Stimulated activated CD4-positive, alpha-beta T cell treated with anti-CD3 and anti-CD28 coated beads, Interleukin-12 subunit alpha, Interleukin-12 subunit beta, amount 100 ng/mL, for 24 hours (primary cell): ENCODE measurements at regions not wholly inside any gene's neighbourhood (a gene's known extent, or its start where the extent isn't known, plus 50 kb on each side); places are given as distances from the start of the nearest gene placed in this dataset.

ENCODE experiments used
- DNase-seq, 2 experiments: peaks; one replicate each; pipeline ENCODE4 v3.0.0-alpha.2; 2020; ENCODE audit warnings: low read depth in 2 of 2

DNA sequence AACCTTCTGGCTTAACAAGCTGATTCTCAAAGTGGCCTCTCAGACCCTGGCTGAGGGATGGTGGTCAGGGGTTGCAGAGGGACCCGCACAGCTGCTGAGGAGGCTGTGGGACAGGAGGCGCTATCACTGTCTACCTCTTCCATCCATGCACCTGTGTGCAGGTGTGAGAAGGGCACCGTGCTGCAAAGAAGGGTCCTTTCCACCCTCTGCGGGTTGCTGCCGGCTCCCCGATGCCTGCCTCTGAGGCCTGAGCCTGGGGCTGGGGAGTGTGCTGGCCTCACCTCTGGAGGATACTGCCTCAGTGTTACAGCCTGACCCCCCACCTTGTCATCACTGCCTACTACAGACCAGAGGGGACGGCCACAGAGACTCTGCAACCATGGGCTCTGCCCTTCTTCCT is 66.1 kb upstream of the B3GAT1 start:
- DNase-seq: no peak

DNA sequence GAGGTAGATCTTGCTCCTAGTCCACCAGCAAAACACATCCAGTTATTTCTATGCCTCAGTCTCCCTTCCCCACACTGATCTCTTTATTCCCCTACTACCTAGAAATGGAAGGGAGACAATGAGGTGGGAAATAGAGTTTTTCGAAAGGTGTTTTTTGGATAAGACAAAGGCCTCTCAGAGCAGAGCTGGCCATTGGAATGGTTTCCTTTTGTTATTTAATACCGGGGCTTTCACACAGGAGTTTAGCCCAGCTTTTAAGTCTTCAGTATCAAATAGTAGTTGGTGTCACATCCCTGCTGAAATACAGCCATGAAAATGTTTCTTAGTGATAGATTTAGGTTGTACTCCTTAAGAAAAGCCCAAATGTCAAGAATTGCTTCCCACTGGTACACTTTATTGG is 65.4 kb upstream of the B3GAT1 start:
- DNase-seq: no peak

DNA sequence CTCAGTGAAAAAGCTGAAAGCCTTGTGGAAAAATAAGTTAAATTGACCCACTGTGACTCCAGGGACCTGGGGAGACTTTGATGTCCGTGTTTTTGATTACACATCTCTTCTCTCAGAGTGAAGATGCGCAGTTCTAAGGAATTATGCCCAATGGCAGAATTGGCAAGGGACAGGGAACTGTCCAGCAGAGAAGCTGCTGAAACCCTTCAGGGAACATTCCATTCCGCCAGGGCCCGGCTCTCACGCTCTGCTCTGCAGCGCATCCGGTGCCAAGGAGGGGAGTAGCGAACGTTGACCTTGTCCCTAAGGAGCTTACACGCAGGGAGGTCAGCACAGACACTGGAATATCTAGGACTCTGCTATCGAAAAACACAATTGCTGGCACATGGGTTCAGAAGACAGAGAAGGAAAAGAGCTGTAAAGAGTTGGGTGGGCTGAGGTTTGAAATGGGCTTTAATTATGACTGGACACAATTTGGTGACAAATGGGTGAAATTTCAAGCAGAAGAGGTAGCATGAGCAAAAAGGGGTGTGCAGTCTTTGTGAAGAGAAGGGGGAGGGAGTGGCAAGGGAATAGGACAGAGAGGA is 64.5 kb upstream of the B3GAT1 start:
- no peak for DNase-seq

DNA sequence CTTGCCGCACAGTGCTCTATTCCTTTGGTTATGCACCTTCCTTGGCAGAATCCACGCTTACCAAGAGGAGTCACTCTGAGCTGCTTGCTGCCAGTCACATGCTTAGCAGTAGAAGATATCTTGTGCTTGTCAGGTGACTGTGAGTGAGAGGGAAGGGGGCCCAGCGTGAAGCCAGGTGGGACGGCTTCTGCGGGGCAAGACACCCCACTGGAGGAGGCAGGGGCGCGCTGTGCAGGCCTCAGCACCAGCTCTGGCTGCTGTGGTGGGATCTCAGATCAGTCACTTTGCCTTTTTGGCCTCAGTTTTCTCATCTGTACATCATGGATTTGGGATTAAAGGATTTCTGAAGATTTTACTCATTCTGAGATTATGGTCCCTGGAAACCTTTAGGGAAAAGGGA is 63.9 kb upstream of the B3GAT1 start:
- DNase-seq: no peak

DNA sequence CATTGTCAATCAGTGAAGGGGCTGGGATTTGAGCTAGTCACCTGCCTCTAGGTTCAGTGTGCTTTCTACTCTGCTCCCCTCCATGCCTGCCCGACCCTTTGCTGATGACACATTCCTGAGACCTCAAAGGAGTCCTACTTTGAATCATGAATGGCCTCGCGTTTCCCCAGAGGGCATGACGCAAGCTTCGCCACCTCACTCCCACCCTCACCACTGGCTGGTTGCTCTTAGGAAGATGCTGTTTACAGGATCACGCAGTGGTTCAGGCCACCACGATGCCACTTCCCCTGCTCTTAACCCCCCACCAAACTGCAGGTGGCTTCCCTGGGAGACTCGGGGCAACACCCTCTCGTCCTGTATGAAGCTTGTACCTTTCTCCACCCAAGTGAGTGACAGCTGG is 62.9 kb upstream of the B3GAT1 start:
- no peak for DNase-seq

DNA sequence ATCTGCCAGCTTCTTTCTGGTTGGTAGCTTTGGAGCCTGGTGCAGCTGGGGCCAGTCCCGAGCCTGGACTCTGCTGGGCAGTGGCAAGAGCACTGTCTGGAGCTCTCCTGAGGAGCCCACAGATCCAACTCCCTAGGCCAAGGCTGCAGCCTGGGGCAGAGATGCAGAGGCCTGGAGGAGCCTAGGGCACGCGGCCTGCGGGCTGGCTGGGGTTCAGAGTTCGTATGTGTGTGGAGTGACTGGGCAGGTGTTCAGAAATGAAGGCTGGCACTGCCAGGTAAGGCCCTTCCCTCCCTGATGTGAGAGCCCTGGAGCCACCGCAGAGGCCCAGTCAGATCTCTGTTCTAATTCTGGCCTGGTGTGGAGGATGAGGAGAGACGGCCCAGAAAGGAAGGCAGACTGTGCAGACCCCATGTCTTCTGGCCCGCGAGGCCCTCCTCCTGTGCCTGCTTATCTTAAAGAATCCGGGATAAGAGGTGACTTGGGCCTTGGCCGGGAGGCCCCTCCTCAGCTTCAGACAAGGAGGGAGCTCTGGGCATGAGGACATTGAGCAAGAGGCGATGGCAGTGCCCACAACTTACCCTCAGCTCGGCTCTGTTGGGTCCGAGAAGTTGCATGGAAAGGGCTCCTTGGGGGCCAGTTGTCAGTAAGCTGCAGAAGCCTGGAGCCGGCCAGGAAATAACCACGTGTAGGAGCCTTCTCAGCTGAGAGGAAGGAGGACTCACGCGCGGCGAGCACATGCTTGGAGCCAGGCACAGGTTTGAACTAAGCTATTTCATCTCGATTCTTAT is 62.2 kb upstream of the B3GAT1 start:
- no peak for DNase-seq

DNA sequence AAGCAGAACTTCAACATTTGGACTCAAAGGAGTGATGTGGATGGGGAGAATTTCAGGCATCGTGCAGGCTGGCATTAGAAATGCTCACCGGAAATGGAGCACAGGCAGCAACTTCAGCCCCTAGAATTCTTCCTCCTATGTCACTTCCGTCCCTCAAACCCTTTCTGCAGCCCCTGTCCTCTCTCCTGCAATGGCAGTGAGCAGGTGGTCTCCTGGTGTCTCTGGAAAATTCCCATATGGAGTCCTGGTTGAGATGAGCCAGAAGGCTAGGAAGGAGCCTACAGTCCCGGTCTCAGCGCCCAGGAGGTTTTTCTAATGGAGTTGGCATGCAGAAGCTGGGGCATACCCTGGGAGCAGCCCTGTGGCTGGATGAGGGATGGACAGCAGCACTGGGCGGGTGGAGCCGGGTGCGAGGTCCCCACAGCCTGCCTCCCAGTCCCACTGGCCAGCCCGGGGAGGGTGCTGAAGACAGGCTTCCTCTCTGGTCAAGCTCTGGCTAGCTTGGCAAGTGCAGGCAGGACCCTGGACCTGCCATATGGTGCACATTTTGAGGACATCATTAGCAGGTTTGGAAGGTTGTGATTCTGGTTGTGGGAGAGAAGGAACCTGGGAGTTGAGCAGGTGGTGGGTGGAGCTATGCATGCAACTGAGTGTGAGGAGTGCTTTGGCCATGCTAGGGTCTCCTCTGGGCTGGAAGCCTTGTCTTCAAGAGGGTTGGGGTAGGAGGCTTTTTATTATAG is 59.8 kb upstream of the B3GAT1 start:
- no peak for DNase-seq

DNA sequence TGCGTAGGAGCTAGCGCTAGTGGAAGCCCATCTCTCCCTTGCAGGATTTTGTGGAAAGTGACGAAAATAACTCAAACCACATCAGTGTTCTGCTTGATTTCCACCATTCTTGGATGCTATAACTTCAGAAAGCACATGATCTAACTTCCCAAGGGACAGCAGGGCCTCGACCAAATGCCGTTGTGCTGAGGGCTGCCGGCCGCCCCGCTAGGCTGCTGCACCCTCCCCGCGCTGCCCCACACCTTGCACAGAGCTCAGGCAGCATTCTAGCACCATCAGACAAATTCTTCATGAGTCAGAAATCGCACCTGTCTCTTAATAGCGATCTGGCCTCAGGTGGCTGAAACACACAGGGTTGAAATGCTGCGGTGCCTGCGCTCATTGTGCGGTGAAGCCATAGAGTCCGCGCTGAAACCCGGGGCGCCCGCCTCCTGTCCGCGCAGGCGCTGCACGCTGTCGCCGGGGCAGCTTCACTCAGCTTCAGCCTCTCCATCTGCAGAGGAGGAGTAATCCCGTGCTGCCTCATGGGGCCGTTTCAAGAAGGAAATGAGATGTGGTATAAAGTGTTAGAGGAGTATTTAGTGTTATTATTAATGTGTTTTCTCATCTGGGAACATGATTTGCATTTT is 59.2 kb upstream of the B3GAT1 start:
- no peak for DNase-seq

DNA sequence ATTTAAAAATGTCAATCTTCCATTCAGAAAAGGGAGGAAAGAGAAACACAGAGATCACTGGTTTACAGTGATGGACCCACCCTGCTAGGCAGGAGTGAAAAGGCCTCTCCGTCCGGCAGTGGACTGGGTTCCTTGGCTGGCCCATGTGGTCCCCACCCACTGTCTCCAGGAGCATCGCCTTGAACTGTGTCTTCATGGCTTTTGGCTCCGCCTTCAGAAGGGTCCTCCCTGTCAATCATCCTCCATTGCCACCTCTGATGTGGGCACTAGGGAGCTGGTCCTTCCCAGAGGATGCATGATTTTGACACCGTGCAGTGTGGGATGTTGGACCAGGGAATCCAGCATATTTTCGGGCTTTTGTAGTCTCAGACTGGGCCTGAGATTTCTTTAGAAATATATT is 58.2 kb upstream of the B3GAT1 start:
- DNase-seq: no peak

DNA sequence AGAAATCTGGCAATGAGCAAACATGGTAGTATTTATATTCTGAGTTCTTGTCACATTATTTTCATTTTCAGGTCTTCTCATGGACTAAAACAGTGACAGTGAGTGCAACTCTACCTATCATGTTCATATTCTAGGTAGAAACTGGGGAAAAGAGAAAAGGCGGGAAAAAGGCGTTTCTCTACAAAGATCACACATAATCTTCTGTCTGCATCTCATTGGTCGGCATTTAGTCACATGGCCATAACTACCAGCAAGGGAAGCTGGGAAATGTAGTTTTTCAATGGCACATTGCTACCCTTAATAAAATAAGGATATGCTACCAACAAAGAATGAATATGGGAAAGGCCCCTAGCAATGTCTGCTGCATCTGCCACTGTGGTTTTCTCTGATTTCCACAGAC is 57.6 kb upstream of the B3GAT1 start:
- DNase-seq: no peak

DNA sequence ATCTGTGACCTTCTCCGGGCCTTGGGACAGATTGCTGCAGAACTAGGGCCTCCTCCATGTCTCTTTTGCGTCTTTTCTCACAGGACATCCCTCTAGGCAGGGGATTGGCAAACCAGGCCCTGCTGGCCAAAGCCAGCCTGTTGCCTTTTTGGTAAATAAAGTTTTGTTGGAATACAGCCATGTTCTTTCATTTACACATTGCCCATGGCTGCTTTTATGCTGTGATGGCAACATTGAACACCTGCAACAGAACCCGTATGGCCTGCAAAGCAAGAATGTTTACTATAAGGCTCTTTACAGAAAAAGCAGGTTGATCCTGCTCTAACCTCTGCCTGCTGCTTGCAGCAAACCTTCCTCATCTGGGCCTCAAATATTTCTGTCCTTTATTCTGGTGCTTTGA is 56.8 kb upstream of the B3GAT1 start:
- no peak for DNase-seq

DNA sequence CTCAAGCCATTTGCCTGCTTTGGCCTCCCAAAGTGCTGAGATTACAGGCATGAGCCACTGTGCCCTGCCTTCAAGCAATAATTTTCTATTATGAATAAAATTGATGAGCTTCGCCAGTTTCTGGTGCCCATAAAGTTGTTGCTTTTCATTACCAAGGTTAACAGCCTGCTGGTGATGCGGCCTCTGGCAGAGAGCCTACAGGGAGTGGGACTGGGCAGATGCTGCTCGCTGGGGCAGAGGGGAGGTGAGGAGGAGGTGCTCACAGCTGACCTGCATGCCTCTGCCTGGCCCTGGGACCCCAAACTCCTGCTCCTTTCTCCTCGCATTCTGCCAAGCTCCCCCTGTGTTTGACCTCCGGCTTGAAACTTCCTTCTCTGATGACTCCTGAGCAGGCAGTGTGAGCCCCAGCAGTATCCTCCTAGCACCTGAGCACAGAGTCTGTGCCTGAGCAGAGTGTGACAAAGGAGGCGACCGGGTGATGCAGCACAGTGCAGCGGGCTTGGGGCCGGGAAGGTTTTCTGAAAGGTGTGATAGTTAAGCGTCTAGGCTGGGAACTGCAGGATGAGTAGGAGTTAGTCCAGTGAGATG is 56.1 kb upstream of the B3GAT1 start:
- no peak for DNase-seq

DNA sequence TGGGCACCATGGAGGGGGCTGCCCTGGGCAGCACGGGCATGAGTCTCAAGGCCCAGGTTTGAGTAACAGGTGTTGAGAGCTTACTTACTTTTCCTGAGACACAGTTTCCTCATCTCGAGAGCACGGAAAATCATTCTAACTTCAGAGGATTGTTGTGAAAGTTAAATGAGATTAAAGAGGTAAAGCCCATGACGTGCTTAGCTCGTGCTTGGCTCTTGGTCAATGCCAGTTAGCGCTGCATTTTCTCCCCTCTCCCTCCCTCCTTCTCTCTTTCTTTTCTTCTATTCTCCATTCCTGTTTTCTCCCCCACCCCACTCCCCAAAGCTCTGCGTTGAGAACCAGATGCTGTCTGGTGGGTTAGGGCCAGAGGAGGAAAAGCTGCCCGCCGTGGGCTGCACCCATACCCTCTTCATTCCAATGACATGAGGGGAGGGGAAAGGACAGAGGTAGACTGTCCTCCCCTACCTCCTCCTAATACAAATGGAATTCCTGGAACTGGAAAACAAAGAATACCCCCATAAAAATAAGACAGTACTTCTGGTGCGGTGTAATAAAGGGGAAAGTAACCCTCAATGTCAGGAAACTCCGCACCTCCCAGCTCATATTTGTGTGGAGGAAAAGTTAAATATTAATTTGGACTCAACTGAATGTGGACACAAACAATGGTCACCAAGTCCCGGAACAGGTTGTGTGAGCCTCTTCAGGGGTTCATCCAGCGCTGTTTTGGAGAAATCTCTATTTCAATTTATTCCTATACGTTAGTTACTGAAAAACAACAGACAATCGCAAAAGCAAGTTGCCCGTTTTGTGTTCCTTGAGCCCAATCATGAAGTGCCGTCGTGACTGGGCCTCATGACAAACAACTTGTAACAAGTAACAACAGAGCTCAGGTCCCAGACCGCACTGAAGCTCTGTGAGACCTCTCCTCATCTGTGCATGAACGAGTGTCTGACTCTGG is 54.8 kb upstream of the B3GAT1 start:
- no peak for DNase-seq

DNA sequence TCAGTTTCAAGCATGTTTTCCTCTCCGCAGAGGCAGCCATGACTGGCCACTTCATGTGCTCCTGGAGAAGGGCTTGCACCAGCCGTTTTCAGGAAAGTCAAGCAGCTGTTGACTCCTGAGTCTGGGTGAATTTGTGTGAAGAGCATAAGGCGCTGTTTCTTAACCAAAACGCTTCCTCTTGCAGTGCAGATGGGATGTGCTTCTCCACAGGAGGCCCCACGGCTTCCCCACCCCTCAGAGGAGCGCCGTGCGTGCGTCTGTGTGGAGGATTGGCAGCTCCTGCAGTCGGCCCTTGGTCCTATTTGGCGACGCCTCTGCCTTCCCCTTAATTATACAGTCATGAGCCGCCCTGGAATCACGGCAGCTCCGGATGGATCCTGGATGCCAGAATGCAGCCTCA is 54.1 kb upstream of the B3GAT1 start:
- DNase-seq: no peak

DNA sequence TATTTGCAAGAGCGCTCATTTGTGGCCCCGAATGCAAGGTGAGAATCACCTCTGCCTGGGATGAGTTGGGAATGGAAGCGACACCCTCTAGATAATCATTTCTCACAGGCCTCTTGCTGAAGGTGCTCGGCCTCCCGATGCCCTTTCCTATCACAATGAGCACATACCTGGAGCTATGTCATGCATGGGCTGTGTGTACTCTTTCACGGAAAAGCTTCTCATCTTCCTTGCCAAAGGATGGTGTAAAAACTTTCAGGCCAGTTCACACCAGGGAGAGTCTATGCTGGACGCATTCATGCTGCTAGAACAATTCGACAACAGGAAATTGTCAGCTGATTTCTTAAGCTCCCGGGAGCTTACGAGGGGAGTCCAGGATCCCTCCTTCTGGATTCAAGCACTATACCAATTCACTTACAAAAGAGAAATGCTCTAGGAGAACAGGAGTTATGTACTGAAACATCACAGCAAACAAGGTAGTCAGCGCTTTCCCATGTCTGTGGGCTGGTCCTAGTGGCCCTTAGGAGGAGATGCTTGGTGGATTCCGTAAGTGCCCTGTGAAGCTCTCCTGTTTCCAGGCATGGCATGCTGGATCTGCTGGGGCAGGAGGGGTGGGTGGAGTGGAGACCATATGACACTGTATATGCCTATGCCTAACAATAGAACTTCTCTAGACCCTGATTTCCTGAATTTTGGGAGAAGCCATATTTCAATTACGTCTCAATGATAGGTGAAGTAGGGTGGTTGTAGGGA is 53.1 kb upstream of the B3GAT1 start:
- DNase-seq: no peak

DNA sequence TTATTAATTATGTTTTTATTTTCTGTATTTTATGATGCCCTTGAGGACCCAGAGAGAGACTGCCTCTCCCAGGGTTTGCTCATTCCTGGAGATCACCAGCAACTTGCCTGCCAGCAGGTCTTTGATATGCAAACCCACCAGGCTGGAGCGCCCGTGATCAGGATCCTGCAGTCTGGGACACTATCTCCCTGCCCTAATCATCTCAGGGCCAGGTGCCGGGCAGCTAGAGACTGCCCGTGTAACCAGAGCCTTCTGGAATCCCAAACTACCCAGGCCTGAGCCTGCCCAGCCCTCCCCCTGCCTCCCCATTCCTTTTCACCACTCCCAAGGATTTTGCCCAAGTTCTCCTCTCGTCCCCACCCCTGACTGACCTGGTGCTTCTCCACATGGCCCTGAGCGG is 52.2 kb upstream of the B3GAT1 start:
- DNase-seq: no peak

DNA sequence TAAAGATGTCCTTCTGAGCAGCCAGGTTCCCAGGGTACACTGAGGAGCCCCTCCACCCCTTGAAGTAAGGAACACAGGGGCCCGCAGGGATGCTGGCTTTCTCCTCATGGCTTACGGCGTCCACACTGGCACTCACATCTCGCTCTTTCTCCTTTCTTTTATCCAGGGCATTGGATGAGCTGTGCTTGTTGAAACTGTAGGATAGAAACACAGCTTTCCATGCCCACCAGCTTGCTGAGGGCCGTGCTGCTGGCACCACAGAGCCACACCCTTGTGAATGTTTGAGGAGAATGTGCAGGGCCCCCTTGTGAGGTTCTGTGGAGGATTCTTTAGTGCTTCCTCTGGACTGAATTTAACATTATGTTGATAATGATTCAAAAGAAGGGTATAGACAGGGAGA is 51.7 kb upstream of the B3GAT1 start:
- DNase-seq: no peak
